ENCODE measurements at regions not wholly inside any gene's neighbourhood (a gene's known extent, or its start where the extent isn't known, plus 50 kb on each side); places are given as distances from the start of the nearest gene placed in this dataset.

- TF ChIP-seq HNF1B (CRISPR knock-in tag; IDR thresholded peaks at IDR 0.05) = no peak
Measured at GRCh38 chr5:128895122-128895521, 70.2 kb upstream of the SLC27A6 start (continued).

GRCh38 chr5:128896675-128897074 lies 68.6 kb upstream of the SLC27A6 start:
- Histone ChIP-seq H3K4me2 (ENCODE audit: low read depth, low read length) (no peak overlapping the region), H4K20me1 (ENCODE audit: insufficient read depth, low read length) (no peaks in the 10 kb centered on the region), H3K9me3 (ENCODE audit: low read length) (no peaks in the 10 kb centered on the region), H3K4me1 (ENCODE audit: insufficient read depth, low read length) (no peaks in the 10 kb centered on the region), H3K27me3 (ENCODE audit: control insufficient read depth in 1 of 2, insufficient read depth in 2 of 2, low read length in 2 of 2) (no peaks in the 10 kb centered on the region), H3K79me2 (ENCODE audit: insufficient read depth, low read length) (no peaks in the 10 kb centered on the region), H3K27ac (ENCODE audit: extremely low read length, insufficient read depth, low read length) (no peak overlapping the region), H2AFZ (ENCODE audit: low read length) (no peak overlapping the region), H3K9ac (ENCODE audit: insufficient read depth, low read depth, low read length) (no peak overlapping the region), H3K36me3 (replicated peaks in 1 of 2; ENCODE audit: control insufficient read depth in 1 of 2, insufficient read depth in 2 of 2, low read length in 2 of 2) (no peaks in the 10 kb centered on the region), H3K4me3 (replicated peaks in 1 of 3; ENCODE audit: insufficient read depth in 1 of 3, low read depth in 2 of 3, low read length in 3 of 3) (no peak overlapping the region)
- in situ Hi-C loops (cut with HindIII; ENCODE audit: extremely low pct_ligation_motif_present, low pct_unique_long_range_greater_than_20kb) = no loop called here
- DNase-seq (ENCODE audit: low spot score) (no peak), ATAC-seq (no peak), FAIRE-seq (no peak)
- WGBS (ENCODE audit: low lambda C conversion rate) = 50% methylated on average over 1 of the region's 2 CpGs
- intact Hi-C loops (cut with micrococcal nuclease; ENCODE audit: unreplicated experiment) = no loop called here
- ChIA-PET CTCF (ENCODE audit: low intra/inter-chr PET ratio, low total read pairs) (no interaction called here), POLR2A (no interaction called here)
- BruUV-seq (replicated peaks) = no TSS peak
- TF ChIP-seq SMYD3 (CRISPR knock-in tag; IDR thresholded peaks at IDR 0.05) (no peak), DR1 (CRISPR knock-in tag; IDR thresholded peaks at IDR 0.05) (no peak), MIER3 (CRISPR knock-in tag; IDR thresholded peaks at IDR 0.05; ENCODE audit: borderline replicate concordance) (no peak), SOX13 (IDR thresholded peaks at IDR 0.05) (no peak), SOX13 (CRISPR knock-in tag; conservative IDR thresholded peaks at IDR 0.05 in 1 of 2, IDR thresholded peaks at IDR 0.05 in 1 of 2) (no peak), ZNF737 (CRISPR knock-in tag; IDR thresholded peaks at IDR 0.05; ENCODE audit: borderline replicate concordance) (no peak), KMT2A (CRISPR knock-in tag; IDR thresholded peaks at IDR 0.05) (no peak), GLMP (CRISPR knock-in tag; IDR thresholded peaks at IDR 0.05; ENCODE audit: borderline replicate concordance) (no peak), KDM5A (IDR thresholded peaks at IDR 0.05; ENCODE audit: borderline replicate concordance, low read length) (no peak), HDAC6 (IDR thresholded peaks at IDR 0.05; ENCODE audit: low read depth, low read length) (no peak), ZNF101 (CRISPR knock-in tag; IDR thresholded peaks at IDR 0.05; ENCODE audit: borderline replicate concordance, low read depth) (no peak), ZNF704 (CRISPR knock-in tag; IDR thresholded peaks at IDR 0.05; ENCODE audit: borderline replicate concordance) (no peak), ZMYM2 (CRISPR knock-in tag; IDR thresholded peaks at IDR 0.05) (no peak), FOXM1 (CRISPR knock-in tag; IDR thresholded peaks at IDR 0.05) (no peak), SRSF4 (IDR thresholded peaks at IDR 0.05; ENCODE audit: low read depth, low read length, poor library complexity, severe bottlenecking) (no peak), ZNF777 (CRISPR knock-in tag; IDR thresholded peaks at IDR 0.05) (no peak), NFKBIZ (CRISPR knock-in tag; IDR thresholded peaks at IDR 0.05) (no peak), ZNF333 (CRISPR knock-in tag; IDR thresholded peaks at IDR 0.05; ENCODE audit: borderline replicate concordance) (no peak), FOXA3 (CRISPR knock-in tag; IDR thresholded peaks at IDR 0.05) (no peak), HNRNPUL1 (IDR thresholded peaks at IDR 0.05; ENCODE audit: low read depth, low read length) (no peak)

Data from HepG2 (cell line).